ENCODE measurements at regions not wholly inside any gene's neighbourhood (a gene's known extent, or its start where the extent isn't known, plus 50 kb on each side); places are given as distances from the start of the nearest gene placed in this dataset.

DNA sequence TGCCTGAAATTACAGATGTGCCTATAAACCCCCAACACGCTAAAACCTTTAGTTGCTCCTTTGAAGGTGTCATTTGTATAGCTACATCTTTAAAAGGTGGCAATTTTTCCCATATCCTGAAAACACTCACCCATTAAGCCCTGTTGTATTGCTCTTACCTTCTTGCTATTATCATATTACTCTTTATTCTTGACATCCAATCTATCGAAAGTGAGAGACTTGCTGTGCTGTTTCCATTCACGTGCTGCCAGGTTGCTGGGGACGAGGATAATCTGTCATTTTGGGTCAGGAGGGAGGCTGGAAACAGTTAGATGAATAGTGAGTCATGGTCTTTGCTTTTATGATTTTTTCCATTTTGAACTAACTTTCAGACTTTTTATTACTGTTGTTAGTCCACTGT is 213.0 kb upstream of the PRMT6 start:
- no peaks in the 10 kb centered on the region for H3K79me1 ChIP-seq (ENCODE audit: low read length)
- H2BK120ac ChIP-seq (ENCODE audit: insufficient read depth, low read length, poor library complexity) = no peak overlapping the region
- no peak overlapping the region for H4K12ac ChIP-seq (ENCODE audit: low read depth, low read length)
- no peak overlapping the region for H3K9ac ChIP-seq (ENCODE audit: low read length)
- no peak overlapping the region for H3K4me3 ChIP-seq (ENCODE audit: low read depth, low read length)
- no peaks in the 10 kb centered on the region for H3K4me1 ChIP-seq (ENCODE audit: control insufficient read depth in 1 of 2, insufficient read depth in 2 of 2, low read length in 2 of 2)
- H3K36me3 ChIP-seq (ENCODE audit: control insufficient read depth in 1 of 2, insufficient read depth in 2 of 2, low read length in 2 of 2) = no peaks in the 10 kb centered on the region
- no peak overlapping the region for H3K23ac ChIP-seq (ENCODE audit: low read length)
- no peak overlapping the region for H3K4ac ChIP-seq (ENCODE audit: low read depth, low read length)
- no peak overlapping the region for H2AFZ ChIP-seq (ENCODE audit: insufficient read depth, low read length, poor library complexity)
- H2BK5ac ChIP-seq (ENCODE audit: low read depth, low read length, poor library complexity) = no peak overlapping the region
- DNase-seq = no peak
- H2AK5ac ChIP-seq (ENCODE audit: low read length) = no peak overlapping the region
- H3K14ac ChIP-seq (ENCODE audit: low read length) = no peak overlapping the region
- no peak overlapping the region for H3K4me2 ChIP-seq (ENCODE audit: low read length)
- H4K8ac ChIP-seq (ENCODE audit: low read depth, low read length) = no peak overlapping the region
- no peak overlapping the region for H2BK12ac ChIP-seq (ENCODE audit: low read length)
- no peak overlapping the region for H3K18ac ChIP-seq (ENCODE audit: low read length)
- H3K79me2 ChIP-seq (ENCODE audit: control insufficient read depth, insufficient read depth, low read length, poor library complexity) = no peaks in the 10 kb centered on the region
- H3K27me3 ChIP-seq (ENCODE audit: insufficient read depth, low read length) = no peaks in the 10 kb centered on the region
- no peak overlapping the region for H4K91ac ChIP-seq (ENCODE audit: low read depth, low read length)
- H3K27ac ChIP-seq (ENCODE audit: low read depth, low read length) = no peak overlapping the region
- no peaks in the 10 kb centered on the region for H3K9me3 ChIP-seq (ENCODE audit: insufficient read depth, low read depth, low read length)
- WGBS (ENCODE audit: extremely low coverage, insufficient coverage, insufficient read length) = no CpG with 5 or more reads among the region's 4 CpGs

DNA sequence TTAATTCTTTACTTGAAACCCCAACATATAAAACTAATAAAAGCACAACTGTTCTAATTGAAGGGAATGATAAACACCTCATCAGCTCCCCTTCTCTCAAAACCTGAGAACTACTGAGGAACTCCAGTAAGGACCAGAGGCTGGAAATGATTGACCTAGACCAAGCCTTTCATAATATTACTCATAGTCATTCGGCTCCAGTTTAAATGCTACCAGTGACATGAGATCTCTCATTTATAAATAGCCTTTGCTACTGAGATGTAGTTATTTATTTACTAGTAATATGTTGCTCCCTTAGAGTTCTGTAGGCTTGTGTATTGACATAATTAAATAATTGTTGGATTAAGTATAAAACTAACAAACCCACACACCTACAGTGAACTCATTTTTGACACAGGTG is 209.8 kb upstream of the PRMT6 start:
- Histone ChIP-seq H3K36me3 (ENCODE audit: control insufficient read depth in 1 of 2, insufficient read depth in 2 of 2, low read length in 2 of 2) (no peaks in the 10 kb centered on the region), H2AK5ac (ENCODE audit: low read length) (no peak overlapping the region), H3K4me2 (ENCODE audit: low read length) (no peak overlapping the region), H3K9ac (ENCODE audit: low read length) (no peak overlapping the region), H2BK120ac (ENCODE audit: insufficient read depth, low read length, poor library complexity) (no peak overlapping the region), H3K79me2 (ENCODE audit: control insufficient read depth, insufficient read depth, low read length, poor library complexity) (no peaks in the 10 kb centered on the region), H2BK5ac (ENCODE audit: low read depth, low read length, poor library complexity) (no peak overlapping the region), H4K91ac (ENCODE audit: low read depth, low read length) (no peak overlapping the region), H3K9me3 (ENCODE audit: insufficient read depth, low read depth, low read length) (no peaks in the 10 kb centered on the region), H2AFZ (ENCODE audit: insufficient read depth, low read length, poor library complexity) (no peak overlapping the region), H4K12ac (ENCODE audit: low read depth, low read length) (no peak overlapping the region), H4K8ac (ENCODE audit: low read depth, low read length) (no peak overlapping the region), H2BK12ac (ENCODE audit: low read length) (no peak overlapping the region), H3K79me1 (ENCODE audit: low read length) (no peaks in the 10 kb centered on the region), H3K14ac (ENCODE audit: low read length) (no peak overlapping the region), H3K4ac (ENCODE audit: low read depth, low read length) (no peak overlapping the region), H3K23ac (ENCODE audit: low read length) (no peak overlapping the region), H3K27ac (ENCODE audit: low read depth, low read length) (no peak overlapping the region), H3K27me3 (ENCODE audit: insufficient read depth, low read length) (no peaks in the 10 kb centered on the region), H3K4me3 (ENCODE audit: low read depth, low read length) (no peak overlapping the region), H3K18ac (ENCODE audit: low read length) (no peak overlapping the region), H3K4me1 (ENCODE audit: control insufficient read depth in 1 of 2, insufficient read depth in 2 of 2, low read length in 2 of 2) (no peaks in the 10 kb centered on the region)
- DNase-seq = no peak
- no CpG with 5 or more reads among the region's 1 CpG for WGBS (ENCODE audit: extremely low coverage, insufficient coverage, insufficient read length)

DNA sequence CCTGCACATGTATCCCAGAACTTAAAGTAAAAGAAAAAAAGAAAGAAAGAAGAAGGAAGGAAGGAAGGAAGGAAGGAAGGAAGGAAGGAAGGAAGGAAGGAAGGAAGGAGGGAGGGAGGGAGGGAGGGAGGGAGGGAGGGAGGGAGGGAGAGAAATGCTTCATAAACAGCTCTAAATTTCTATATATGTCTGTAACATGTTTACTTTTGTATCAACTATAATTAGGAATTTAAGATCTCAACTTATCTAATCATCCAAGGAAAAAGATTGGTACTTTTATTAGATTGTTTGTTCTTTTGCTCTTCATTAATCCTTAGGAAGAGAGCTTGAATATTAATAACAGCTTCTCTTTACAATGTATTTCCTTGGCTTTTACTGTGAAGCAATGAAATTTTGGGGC is 195.4 kb upstream of the PRMT6 start:
- Histone ChIP-seq H3K23ac (ENCODE audit: low read length) (no peak overlapping the region), H3K4me2 (ENCODE audit: low read length) (no peak overlapping the region), H4K8ac (ENCODE audit: low read depth, low read length) (no peak overlapping the region), H3K27me3 (ENCODE audit: insufficient read depth, low read length) (no peaks in the 10 kb centered on the region), H2BK5ac (ENCODE audit: low read depth, low read length, poor library complexity) (no peak overlapping the region), H3K18ac (ENCODE audit: low read length) (no peak overlapping the region), H3K4me1 (ENCODE audit: control insufficient read depth in 1 of 2, insufficient read depth in 2 of 2, low read length in 2 of 2) (no peaks in the 10 kb centered on the region), H4K12ac (ENCODE audit: low read depth, low read length) (no peak overlapping the region), H3K4ac (ENCODE audit: low read depth, low read length) (no peak overlapping the region), H3K14ac (ENCODE audit: low read length) (no peak overlapping the region), H3K36me3 (ENCODE audit: control insufficient read depth in 1 of 2, insufficient read depth in 2 of 2, low read length in 2 of 2) (no peaks in the 10 kb centered on the region), H3K79me2 (ENCODE audit: control insufficient read depth, insufficient read depth, low read length, poor library complexity) (no peaks in the 10 kb centered on the region), H3K27ac (ENCODE audit: low read depth, low read length) (no peak overlapping the region), H2BK12ac (ENCODE audit: low read length) (no peak overlapping the region), H3K4me3 (ENCODE audit: low read depth, low read length) (no peak overlapping the region), H4K91ac (ENCODE audit: low read depth, low read length) (no peak overlapping the region), H2AFZ (ENCODE audit: insufficient read depth, low read length, poor library complexity) (no peak overlapping the region), H2AK5ac (ENCODE audit: low read length) (no peak overlapping the region), H3K79me1 (ENCODE audit: low read length) (no peaks in the 10 kb centered on the region), H3K9me3 (ENCODE audit: insufficient read depth, low read depth, low read length) (no peaks in the 10 kb centered on the region), H3K9ac (ENCODE audit: low read length) (no peak overlapping the region), H2BK120ac (ENCODE audit: insufficient read depth, low read length, poor library complexity) (no peak overlapping the region)
- no peak for DNase-seq

DNA sequence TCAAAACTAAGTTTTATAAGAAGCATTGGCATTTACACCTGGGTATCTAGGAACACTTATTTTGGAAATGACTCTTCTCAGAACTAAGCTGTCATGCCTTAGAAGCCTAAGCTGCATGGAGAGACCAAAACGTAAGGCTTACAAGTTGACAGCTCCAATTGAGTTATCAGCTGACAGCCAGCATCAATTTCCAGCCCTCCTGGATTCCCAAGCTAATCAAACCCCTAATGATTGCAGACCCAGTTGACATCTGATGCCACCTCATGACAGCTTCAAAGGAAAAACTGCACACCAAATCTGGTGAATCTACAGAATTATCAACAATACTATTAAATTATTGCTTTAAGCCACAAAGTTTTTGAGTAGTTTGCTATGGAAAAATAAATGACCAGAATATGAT is 187.6 kb upstream of the PRMT6 start:
- Histone ChIP-seq H2AK5ac (ENCODE audit: low read length) (no peak overlapping the region), H3K4me2 (ENCODE audit: low read length) (no peak overlapping the region), H4K12ac (ENCODE audit: low read depth, low read length) (no peak overlapping the region), H3K9ac (ENCODE audit: low read length) (peak overlapping the region; percentile 76), H3K27ac (ENCODE audit: low read depth, low read length) (no peak overlapping the region), H3K27me3 (ENCODE audit: insufficient read depth, low read length) (no peaks in the 10 kb centered on the region), H2BK12ac (ENCODE audit: low read length) (no peak overlapping the region), H4K8ac (ENCODE audit: low read depth, low read length) (no peak overlapping the region), H3K14ac (ENCODE audit: low read length) (no peak overlapping the region), H4K91ac (ENCODE audit: low read depth, low read length) (no peak overlapping the region), H2BK5ac (ENCODE audit: low read depth, low read length, poor library complexity) (no peak overlapping the region), H2AFZ (ENCODE audit: insufficient read depth, low read length, poor library complexity) (no peak overlapping the region), H3K9me3 (ENCODE audit: insufficient read depth, low read depth, low read length) (no peaks in the 10 kb centered on the region), H3K4ac (ENCODE audit: low read depth, low read length) (no peak overlapping the region), H3K4me1 (ENCODE audit: control insufficient read depth in 1 of 2, insufficient read depth in 2 of 2, low read length in 2 of 2) (no peaks in the 10 kb centered on the region), H3K4me3 (ENCODE audit: low read depth, low read length) (no peak overlapping the region), H3K79me1 (ENCODE audit: low read length) (no peaks in the 10 kb centered on the region), H2BK120ac (ENCODE audit: insufficient read depth, low read length, poor library complexity) (no peak overlapping the region), H3K18ac (ENCODE audit: low read length) (no peak overlapping the region), H3K79me2 (ENCODE audit: control insufficient read depth, insufficient read depth, low read length, poor library complexity) (no peaks in the 10 kb centered on the region), H3K36me3 (ENCODE audit: control insufficient read depth in 1 of 2, insufficient read depth in 2 of 2, low read length in 2 of 2) (no peaks in the 10 kb centered on the region), H3K23ac (ENCODE audit: low read length) (no peak overlapping the region)
- no peak for DNase-seq
- WGBS (ENCODE audit: extremely low coverage, insufficient coverage, insufficient read length) = no CpG with 5 or more reads among the region's 1 CpG

DNA sequence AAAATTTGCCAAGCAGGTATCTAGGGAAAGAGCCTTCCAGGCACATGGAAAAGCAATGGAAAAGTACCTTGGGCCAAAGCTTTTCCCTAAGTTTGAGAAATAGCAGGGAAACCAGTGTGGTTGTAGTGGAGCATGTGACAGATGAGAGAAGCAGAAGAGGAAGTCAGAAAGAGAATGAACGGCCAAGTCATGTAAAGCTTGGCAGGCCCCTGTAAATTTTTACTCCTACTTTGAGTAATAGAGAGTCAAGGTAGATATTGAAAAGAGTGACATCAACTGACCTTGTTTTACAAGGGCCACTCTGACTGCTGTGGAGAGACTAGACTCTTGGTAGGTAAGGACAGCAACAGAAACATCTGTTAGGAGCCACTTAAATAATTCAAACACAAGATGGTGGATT is 180.9 kb upstream of the PRMT6 start:
- H3K4me1 ChIP-seq (ENCODE audit: control insufficient read depth in 1 of 2, insufficient read depth in 2 of 2, low read length in 2 of 2) = no peaks in the 10 kb centered on the region
- H3K23ac ChIP-seq (ENCODE audit: low read length) = no peak overlapping the region
- H4K91ac ChIP-seq (ENCODE audit: low read depth, low read length) = no peak overlapping the region
- H3K18ac ChIP-seq (ENCODE audit: low read length) = no peak overlapping the region
- H2AFZ ChIP-seq (ENCODE audit: insufficient read depth, low read length, poor library complexity) = no peak overlapping the region
- H3K4me2 ChIP-seq (ENCODE audit: low read length) = no peak overlapping the region
- DNase-seq = no peak
- H2BK5ac ChIP-seq (ENCODE audit: low read depth, low read length, poor library complexity) = no peak overlapping the region
- H2BK120ac ChIP-seq (ENCODE audit: insufficient read depth, low read length, poor library complexity) = no peak overlapping the region
- H3K27me3 ChIP-seq (ENCODE audit: insufficient read depth, low read length) = no peaks in the 10 kb centered on the region
- H3K36me3 ChIP-seq (ENCODE audit: control insufficient read depth in 1 of 2, insufficient read depth in 2 of 2, low read length in 2 of 2) = no peaks in the 10 kb centered on the region
- H3K9ac ChIP-seq (ENCODE audit: low read length) = no peak overlapping the region
- H3K4me3 ChIP-seq (ENCODE audit: low read depth, low read length) = no peak overlapping the region
- no peak overlapping the region for H3K4ac ChIP-seq (ENCODE audit: low read depth, low read length)
- H4K12ac ChIP-seq (ENCODE audit: low read depth, low read length) = no peak overlapping the region
- H3K79me2 ChIP-seq (ENCODE audit: control insufficient read depth, insufficient read depth, low read length, poor library complexity) = no peaks in the 10 kb centered on the region
- H3K9me3 ChIP-seq (ENCODE audit: insufficient read depth, low read depth, low read length) = no peaks in the 10 kb centered on the region
- H3K27ac ChIP-seq (ENCODE audit: low read depth, low read length) = no peak overlapping the region
- no peaks in the 10 kb centered on the region for H3K79me1 ChIP-seq (ENCODE audit: low read length)
- H4K8ac ChIP-seq (ENCODE audit: low read depth, low read length) = no peak overlapping the region
- H3K14ac ChIP-seq (ENCODE audit: low read length) = no peak overlapping the region
- no CpG with 5 or more reads among the region's 1 CpG for WGBS (ENCODE audit: extremely low coverage, insufficient coverage, insufficient read length)
- no peak overlapping the region for H2BK12ac ChIP-seq (ENCODE audit: low read length)
- no peak overlapping the region for H2AK5ac ChIP-seq (ENCODE audit: low read length)

Measured in trophoblast cell (in vitro differentiated cells and primary cell).